Panc1 (cell line): ENCODE measurements at regions not wholly inside any gene's neighbourhood (a gene's known extent, or its start where the extent isn't known, plus 50 kb on each side); places are given as distances from the start of the nearest gene placed in this dataset.

Source experiments
- ATAC-seq: fragments of 200-7000 bp; cut with Tn5 transposase; 2 replicates; pipeline ENCODE4 v1.9.1; 2020; ENCODE audit warnings: mild to moderate bottlenecking, moderate library complexity
- BruUV-seq: library from RNA; stranded (reverse); fragments of 400-500 nt; replicated peaks from 2 replicates; lab custom pipeline; 2021; lab: Mats Ljungman, UMichigan
- CTCF ChIA-PET: fragments of 300-600 bp; sonication (Branson Sonifier 250); formaldehyde crosslinking; loops from one replicate; lab custom pipeline; 2022; ENCODE audit warnings: antibody characterized with exemption; lab: Charles Lee
- POLR2A ChIA-PET: fragments of 300-600 bp; sonication (Branson Sonifier 250); formaldehyde crosslinking; loops from one replicate; lab custom pipeline; 2022; ENCODE audit warnings: antibody characterized with exemption; lab: Charles Lee
- DNase-seq: peaks from one replicate; pipeline ENCODE4 v3.0.0-alpha.2; 2010; ENCODE audit warnings: low read depth, low spot score
- H3K27ac ChIP-seq: 2 replicates; pipeline ENCODE4 v1.5.1; 2011; ENCODE audit warnings: mild to moderate bottlenecking, low read length, inconsistent platforms
- H3K27me3 ChIP-seq: fragments of 200-500 bp; sonication (Bioruptor generic); 2 replicates; pipeline ENCODE4 v1.6.0; 2014; ENCODE audit warnings: low read length, inconsistent platforms; ENCODE audit not compliant: control insufficient read depth, insufficient read depth
- H3K36me3 ChIP-seq: fragments of 200-500 bp; sonication (Bioruptor generic); 2 replicates; pipeline ENCODE4 v1.5.1; 2014; ENCODE audit warnings: inconsistent platforms, mild to moderate bottlenecking, low read length, moderate library complexity; ENCODE audit not compliant: control insufficient read depth, insufficient read depth
- H3K4me1 ChIP-seq: 2 replicates; pipeline ENCODE4 v1.5.1; 2011; ENCODE audit warnings: inconsistent platforms, mild to moderate bottlenecking, low read length, moderate library complexity; ENCODE audit not compliant: control insufficient read depth, insufficient read depth
- H3K4me3 ChIP-seq, 2 experiments: 2 replicates each; pipeline ENCODE4 v1.5.1; 2011 to 2012; ENCODE audit warnings: low read depth in 2 of 2, low read length in 2 of 2, mild to moderate bottlenecking in 2 of 2, inconsistent platforms in 1 of 2, moderate library complexity in 1 of 2
- H3K9me3 ChIP-seq: fragments of 200-500 bp; sonication (Bioruptor generic); 2 replicates; pipeline ENCODE4 v1.5.1; 2014; ENCODE audit warnings: low read depth, mild to moderate bottlenecking, inconsistent platforms, low read length, moderate library complexity; ENCODE audit not compliant: control insufficient read depth, insufficient read depth
- CTCF ChIP-seq: fragments of 450-650 bp; IDR thresholded peaks from 2 replicates; pipeline ENCODE4 v1.5.1; 2017; ENCODE audit warnings: mild to moderate bottlenecking
- POLR2AphosphoS5 ChIP-seq: IDR thresholded peaks from 2 replicates; pipeline ENCODE4 v1.6.1; 2012; ENCODE audit warnings: mild to moderate bottlenecking, low read depth, low read length, moderate library complexity
- REST ChIP-seq, 2 experiments: IDR thresholded peaks; 2 replicates each; pipeline ENCODE4 v1.6.1; 2011 to 2012; ENCODE audit warnings: low read depth in 2 of 2, control low read depth in 1 of 2, low read length in 1 of 2, mild to moderate bottlenecking in 1 of 2, moderate library complexity in 1 of 2; ENCODE audit not compliant: insufficient read depth in 1 of 2
- SIN3A ChIP-seq: IDR thresholded peaks from 2 replicates; pipeline ENCODE4 v1.6.1; 2012; ENCODE audit warnings: low read depth, mild to moderate bottlenecking, low read length, moderate library complexity, borderline replicate concordance; ENCODE audit not compliant: insufficient read depth
- TCF7L2 ChIP-seq: IDR thresholded peaks from 2 replicates; pipeline ENCODE4 v1.6.1; 2011; ENCODE audit warnings: mild to moderate bottlenecking, low read depth, low read length, inconsistent platforms
- in situ Hi-C: cut with HindIII; loops from 2 replicates; pipeline ENCODE4 v1.10.0; 2016; ENCODE audit warnings: low sequenced_read_pairs, low pct_unique_long_range_greater_than_20kb
- intact Hi-C: fragments of 100-400 bp; cut with micrococcal nuclease; formaldehyde crosslinking; loops from one replicate; pipeline ENCODE4 v1.10.0; 2022; ENCODE audit not compliant: unreplicated experiment

GRCh38 chr2:161555826-161556225 lies 68.4 kb upstream of the SLC4A10 start:
- no peaks in the 10 kb centered on the region for H3K9me3 ChIP-seq
- no peak overlapping the region for H3K4me3 ChIP-seq
- ChIA-PET CTCF (no interaction called here), POLR2A (no interaction called here)
- no peaks in the 10 kb centered on the region for H3K4me1 ChIP-seq
- TF ChIP-seq REST (IDR thresholded peaks at IDR 0.05; ENCODE audit: insufficient read depth in 1 of 2, low read depth in 2 of 2, low read length in 1 of 2) (no peak), TCF7L2 (no peak), SIN3A (no peak), POLR2AphosphoS5 (no peak), CTCF (no peak)
- ATAC-seq (no peak), DNase-seq (no peak)
- H3K27me3 ChIP-seq = no peaks in the 10 kb centered on the region; the same call in 1 of the 2 replicates
- no peaks in the 10 kb centered on the region for H3K36me3 ChIP-seq
- intact Hi-C loops (no loop called here), in situ Hi-C loops (no loop called here)
- no TSS peak for BruUV-seq
- no peak overlapping the region for H3K27ac ChIP-seq

GRCh38 chr2:161556440-161556839 lies 67.8 kb upstream of the SLC4A10 start:
- no peak for DNase-seq
- Histone ChIP-seq H3K4me1 (no peaks in the 10 kb centered on the region), H3K9me3 (no peaks in the 10 kb centered on the region), H3K4me3 (no peak overlapping the region), H3K27ac (no peak overlapping the region), H3K27me3 (no peaks in the 10 kb centered on the region; the same call in 1 of the 2 replicates), H3K36me3 (no peaks in the 10 kb centered on the region)
- no peak for ATAC-seq
- no TSS peak for BruUV-seq
- in situ Hi-C loops (no loop called here), intact Hi-C loops (no loop called here)
- POLR2A ChIA-PET = no interaction called here
- CTCF ChIA-PET = no interaction called here
- TF ChIP-seq CTCF (peak; percentile 16; the same call in 1 of the 2 replicates), POLR2AphosphoS5 (no peak)
